HG03025 (cell line): ENCODE measurements at regions not wholly inside any gene's neighbourhood (a gene's known extent, or its start where the extent isn't known, plus 50 kb on each side); places are given as distances from the start of the nearest gene placed in this dataset.
"Not testable (repeated sequence)": the region's sequence is repeated elsewhere in the genome, so short reads cannot be mapped to it uniquely, and the experiment has no call there.

Experiments
- ATAC-seq: cut with Tn5 transposase; IDR thresholded peaks from one replicate; pipeline ENCODE4 v1.9.1; 2021; ENCODE audit warnings: mild to moderate bottlenecking, moderate library complexity; ENCODE audit not compliant: unreplicated experiment, low FRiP score

DNA sequence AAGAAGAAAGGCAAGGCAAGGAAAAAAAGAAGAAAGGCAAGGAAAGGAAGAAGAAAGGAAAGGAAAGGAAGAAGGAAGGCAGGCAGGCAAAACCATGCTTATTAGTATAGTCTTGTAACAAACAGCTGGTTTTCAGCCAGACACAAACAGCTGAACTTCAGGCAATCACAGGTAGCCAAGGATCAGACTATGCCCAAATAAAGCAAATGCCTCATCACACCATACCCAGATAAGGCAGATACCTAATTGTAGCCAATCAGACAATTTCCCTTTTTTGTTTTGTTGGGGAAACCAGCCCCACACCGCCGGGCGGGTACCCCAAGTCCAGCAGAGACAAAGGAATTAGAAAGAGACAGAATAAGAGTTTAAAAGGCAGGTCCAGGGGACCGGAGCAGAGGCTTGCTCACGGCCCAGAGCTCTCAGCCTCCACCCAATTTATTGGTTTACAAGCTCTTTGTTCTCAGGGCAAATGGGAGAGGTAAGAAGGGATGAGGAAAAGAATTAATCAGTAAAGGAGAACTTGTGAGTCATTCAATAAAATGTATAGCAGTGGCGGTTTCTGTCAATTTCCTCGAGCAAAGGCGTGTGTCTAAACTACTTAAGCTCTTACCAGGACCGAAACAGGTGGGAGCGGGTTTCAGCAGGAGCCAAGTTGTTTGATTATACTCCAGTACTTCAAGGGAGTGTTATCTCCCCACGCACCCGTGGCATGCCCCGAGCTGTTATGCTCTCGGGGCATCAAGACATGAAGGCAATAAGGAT is 886.8 kb downstream of the KCNT2 start:
- no peak for ATAC-seq

DNA sequence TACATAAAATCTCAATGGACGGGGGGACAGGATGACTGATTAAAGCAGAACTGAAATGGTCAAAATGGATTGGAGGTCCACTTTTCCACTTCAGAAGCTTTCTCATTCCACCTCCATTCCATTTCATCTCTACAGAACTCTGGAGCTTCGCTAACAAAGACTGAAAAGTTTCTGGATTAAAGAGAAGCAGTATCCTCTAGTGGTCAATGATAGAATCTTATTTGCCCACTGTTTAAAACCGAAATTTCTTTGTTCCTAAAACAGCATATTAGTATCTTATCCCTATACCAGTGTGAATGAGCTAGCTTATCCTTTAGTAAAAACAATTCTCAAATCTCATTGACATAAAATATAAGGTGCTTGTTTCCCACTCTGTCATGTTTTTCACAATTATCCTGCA is 890.6 kb downstream of the KCNT2 start:
- no peak for ATAC-seq

DNA sequence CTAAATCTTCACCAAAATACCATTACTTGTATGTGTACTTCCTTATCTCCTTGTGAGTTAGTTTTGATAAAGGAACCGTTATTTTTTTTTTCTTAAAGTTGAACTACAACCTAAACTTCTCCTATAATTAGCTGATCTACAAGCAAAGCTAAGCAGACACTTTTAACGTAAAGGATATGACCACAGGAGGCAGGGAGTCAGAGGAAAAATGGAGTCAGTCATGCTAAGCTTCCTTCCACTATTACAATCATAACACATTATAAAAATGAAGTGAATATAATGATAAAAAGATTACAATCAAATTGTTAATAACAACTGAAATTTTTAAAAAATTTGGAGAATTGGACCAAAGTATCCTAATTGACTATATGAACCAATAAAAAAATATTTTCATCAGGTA is 892.6 kb downstream of the KCNT2 start:
- no peak for ATAC-seq

DNA sequence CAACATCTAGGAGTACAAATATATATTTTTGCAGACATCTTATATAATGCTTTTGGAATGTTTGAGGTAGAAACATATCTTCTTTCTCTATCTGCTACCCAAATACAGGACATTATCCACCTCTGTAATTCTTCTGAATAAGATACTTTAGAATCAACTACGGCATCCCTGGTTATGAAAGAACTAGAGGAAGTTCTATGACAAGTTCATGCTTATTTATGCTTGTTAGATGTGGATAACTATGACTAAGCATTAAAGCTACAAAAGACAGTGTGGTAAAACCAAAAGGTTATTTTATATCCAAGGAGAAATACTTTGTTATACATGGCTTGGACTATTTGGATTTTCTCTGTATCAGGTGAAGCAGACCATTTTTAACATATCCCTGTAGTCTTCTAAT is 894.0 kb downstream of the KCNT2 start:
- no peak for ATAC-seq

DNA sequence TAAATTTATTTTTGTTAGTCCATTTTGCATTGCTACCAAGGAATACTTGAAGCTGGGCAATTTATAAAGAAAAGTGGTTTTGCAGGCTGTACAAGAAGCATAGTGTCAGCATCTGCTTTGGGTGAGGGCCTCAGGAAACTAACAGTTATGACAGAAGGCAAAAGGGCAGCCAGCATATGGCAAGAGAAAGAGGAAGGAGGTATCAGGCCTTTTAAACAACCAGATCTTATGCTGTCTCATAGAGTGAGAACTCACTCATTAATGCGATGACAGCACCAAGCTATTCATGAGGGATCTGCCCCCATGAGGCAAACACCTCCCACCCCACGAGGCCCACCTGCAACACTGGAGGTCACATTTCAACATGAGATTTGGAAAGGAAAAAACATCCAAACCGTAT is 898.4 kb downstream of the KCNT2 start:
- no peak for ATAC-seq

DNA sequence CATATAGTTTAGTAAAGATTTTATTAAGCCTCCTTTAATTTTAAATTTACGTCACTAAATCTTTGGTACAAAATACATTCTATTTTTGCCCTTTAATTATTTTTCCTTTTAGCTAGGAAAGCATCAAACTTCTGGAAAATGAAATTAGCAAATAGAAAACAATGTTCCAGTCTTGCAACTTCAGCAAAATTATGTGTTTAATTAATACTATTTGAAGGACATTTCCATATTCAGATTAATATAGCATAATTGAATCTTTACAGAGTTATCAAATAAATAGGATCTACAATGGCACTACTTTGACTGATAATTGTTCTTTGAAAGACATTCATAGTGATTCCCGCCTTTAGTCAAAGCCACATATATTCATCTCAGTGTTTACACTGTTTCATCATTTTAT is 904.2 kb downstream of the KCNT2 start:
- no peak for ATAC-seq

DNA sequence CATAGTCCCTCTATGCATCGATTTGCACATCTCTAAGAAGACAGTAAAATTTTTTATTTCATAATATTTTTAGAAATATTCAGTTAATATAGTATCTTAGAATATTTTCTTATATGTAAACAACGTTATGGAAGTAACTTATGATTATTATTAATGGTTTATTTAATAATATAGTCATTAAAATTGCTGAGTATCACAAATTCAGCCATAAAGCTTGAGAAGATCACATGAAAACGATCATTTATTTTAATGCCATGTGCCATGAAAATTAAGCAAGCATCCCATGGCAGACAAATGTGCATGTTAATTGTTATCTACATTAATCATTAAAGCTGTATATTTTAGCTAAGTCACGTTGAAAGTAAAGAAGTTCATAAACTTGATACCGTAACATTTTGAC is 907.1 kb downstream of the KCNT2 start:
- ATAC-seq = no peak

DNA sequence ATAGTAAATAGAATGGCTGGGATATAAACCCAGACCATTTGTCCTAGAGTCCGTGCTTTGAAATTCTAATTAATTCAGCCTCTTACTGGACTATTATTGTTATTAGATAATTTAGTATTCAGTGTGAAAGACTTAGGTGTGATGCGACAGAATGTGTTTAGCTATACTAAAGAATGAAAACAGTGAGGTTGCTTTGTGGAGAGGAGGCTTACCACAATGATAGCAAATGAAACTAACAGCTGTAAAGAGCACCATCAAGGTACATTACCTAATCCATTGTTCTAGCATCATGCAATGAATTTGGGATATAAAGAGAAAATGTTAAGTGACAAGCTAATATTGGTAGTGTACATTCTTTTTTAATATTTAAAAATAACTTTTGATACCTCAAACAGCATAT is 911.1 kb downstream of the KCNT2 start:
- peak; percentile 97 for ATAC-seq

DNA sequence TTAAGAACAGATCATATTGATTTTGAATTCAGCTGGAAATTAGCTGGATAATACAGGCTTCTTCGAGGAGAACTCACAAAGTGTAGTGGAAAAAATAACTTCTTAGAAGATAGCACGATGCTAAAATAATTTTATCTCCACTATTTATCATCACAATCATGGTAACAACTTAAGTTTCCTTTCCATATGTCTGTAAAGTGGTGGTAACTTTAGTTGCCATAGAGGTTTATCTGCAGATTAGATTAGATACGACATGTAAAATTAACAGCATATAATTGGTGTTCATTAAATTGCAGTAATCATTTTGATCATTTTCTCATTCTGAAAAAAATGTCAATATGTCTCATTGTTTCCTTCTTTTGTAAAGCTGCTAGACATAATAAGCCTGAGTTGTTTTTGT is 921.5 kb downstream of the KCNT2 start:
- no peak for ATAC-seq

DNA sequence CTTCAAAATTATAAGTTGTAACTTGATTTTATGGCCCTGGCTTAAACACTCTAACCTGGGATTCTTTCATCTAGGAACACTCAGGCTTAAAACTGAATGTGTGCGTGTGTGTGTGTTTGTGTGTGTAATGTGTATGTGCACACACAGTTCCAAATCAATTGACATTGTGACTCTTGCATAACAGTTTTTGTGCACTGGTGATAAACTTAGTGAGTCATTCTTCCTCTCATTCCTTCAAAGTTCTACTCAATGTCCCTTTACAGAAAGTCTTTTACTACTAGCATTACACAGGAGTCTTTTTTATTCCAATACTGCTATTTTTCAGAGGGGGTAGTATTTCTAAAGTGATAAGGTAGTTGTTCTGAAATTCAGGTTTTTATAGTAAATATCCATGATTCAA is 943.6 kb downstream of the KCNT2 start:
- no peak for ATAC-seq

DNA sequence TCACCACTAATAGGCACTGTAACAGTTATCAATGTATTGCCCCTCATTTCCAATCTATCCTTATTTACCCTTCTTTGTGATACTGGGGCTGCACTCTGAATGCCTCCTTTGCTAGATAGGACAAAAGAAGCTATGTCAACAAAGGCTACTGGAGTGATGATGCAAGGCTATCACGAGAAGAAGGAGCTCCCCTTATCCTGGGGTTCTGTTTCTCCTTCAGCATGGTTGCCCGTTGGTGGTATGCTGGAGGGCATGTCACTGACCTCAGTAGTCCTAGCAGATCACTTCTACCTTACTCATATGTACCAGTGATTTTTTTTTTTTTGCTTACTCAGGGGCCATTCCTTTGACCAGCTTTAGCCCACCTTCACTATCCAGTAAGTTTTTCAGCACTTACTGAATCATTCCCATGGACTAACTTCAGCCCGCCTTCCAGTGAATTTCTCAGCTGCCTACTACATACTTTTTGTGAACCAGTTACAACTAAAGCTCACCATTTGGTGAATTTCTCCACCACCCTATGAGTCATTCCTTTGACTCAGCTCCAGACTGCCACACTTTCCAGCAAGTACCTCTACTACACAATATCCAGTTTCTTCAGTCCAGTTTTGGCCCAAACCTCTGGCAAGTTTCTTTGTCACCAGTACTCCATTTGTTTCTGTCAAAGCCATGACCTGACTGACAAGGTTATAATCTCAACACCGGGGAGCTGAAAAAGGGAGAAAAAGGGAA is 944.5 kb downstream of the KCNT2 start:
- ATAC-seq = no peak

DNA sequence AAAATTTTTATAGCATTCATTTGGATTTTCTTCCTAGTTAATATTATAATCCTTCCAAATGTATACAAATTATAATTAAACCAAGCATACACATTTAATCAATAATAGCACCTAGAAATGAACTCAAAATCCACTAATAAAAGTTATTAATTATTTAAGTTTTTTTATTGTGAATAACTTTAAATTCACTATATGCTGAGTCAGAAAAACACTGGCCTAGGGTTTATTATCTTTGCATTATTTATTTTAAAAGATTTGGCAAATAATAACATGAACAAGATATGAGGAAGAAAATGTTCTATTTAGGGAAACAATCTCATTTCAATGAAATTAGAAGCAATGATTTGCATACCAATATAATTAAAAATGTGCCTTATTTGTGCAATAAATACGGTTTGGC is 951.5 kb downstream of the KCNT2 start:
- ATAC-seq = no peak

DNA sequence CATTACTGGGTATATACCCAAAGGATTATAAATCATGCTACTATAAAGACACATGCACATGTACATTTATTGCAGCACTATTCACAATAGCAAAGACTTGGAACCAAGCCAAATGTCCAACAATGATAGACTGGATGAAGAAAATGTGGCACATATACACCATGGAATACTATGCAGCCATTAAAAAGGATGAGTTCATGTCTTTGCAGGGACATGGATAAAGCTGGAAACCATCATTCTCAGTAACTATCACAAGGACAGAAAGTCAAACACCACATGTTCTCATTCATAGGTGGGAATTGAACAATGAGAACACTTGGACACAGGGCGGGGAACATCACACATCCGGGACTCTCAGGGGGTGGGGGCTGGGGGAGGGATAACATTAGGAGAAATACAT is 959.4 kb downstream of the KCNT2 start:
- ATAC-seq = not testable (repeated sequence)

DNA sequence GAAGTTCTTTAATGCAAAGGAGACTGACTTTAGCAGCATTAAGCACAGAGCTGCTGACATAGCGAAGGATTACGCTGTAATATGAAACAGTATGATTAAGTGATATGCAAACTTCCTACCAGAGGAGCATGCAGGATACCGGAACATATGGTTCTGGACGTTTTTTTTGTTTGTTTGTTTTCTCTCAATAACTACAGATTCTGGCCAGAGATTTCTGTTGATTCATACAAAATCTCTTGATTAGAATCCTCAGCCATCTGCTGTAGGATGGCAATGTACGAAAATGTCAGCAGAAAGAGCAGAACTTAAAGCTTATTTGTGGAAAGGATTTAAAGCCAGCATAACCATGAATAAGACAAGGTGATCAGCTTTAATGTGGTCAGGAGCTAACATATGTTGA is 970.7 kb downstream of the KCNT2 start:
- ATAC-seq = no peak

DNA sequence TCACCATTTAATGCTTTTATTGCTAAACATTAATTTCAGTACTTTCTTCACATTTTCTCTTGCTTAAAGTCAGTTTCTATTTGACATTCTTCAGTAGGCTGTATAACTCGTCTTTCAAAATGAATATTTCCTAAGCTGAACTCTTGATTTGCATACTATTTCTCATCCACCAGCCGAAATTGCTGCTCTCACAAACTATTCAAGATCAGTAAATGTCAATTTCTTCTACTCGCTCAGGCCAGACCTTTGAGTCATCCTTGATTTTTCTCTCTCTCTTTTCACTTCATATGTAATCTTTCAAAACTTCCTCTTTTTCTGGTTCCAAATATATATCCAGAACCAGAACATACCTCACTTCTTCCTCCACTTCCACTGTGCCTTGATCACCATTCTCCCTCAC is 990.0 kb downstream of the KCNT2 start:
- ATAC-seq = no peak

DNA sequence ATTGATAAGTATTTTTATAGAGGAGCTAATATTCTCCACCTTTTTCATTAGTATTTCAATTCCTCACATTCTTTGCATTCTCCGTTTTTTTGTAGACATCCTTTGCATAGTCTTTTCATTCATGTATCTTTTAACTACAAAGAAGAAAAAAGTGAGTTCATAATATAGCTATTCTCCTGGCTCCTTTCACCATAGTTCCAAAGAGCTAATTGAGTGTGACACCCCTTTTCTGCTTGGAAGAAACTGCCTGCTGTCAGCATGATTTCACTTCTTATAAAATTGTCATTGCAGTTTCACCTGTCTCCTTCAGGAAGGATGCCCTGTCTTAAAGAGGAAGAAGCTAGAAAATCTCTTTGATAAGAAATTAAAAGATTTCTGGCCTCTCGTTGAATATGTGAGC is 991.1 kb downstream of the KCNT2 start:
- no peak for ATAC-seq

DNA sequence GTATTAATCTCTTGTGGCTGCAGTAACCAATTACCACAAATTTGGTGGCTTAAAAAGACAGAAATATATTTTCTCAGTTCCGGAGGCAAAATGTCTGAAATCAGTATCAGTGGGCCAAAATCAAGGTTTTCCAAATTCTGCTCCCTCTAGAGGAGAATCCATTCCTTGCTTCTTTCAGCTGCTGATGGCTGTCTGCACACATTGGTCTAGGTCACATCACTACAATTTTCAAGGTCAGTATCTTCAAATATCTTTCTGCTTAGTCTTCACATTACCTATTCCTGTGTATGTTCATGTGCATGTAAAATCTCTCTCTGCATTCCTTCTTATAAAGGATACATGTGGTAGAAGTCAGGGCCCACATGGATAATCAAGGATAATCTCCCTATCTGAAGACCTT is 999.4 kb downstream of the KCNT2 start:
- ATAC-seq = no peak

DNA sequence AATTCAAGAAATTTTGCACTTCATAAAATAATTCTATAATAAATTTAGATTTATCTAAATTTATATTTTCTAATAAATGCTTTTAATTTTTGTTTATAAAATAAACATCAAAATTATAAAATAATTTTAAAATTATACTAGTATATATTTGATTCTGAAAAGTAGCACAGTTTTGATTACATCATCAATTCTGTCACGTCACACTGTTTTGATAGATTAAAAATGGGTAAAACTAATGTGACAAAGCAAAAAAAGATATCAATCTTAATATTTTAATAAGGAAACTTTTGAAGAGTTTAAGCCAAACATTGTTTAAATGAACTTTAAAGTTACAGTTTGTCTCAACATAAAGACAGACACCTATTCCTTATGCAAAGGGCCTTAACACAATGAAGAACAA is 1001.8 kb downstream of the KCNT2 start:
- ATAC-seq = no peak

DNA sequence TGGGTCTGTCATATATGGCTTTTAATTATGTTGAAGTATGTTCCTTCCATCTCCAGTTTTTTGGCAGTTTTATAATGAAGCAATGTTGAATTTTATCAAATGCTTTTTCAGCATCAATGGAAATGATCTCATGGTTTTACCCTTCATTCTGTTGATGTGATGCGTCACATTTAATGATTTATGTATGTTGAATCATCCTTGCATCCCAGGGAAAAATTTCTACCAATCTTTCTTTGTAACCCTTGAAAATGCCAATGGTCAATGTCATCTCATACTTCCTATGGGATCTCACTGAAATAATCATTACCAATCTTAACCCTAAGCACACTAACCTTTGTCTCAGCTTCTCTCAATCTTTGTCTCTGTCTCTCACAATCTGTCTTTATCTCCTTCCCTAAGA is 1004.0 kb downstream of the KCNT2 start:
- no peak for ATAC-seq

DNA sequence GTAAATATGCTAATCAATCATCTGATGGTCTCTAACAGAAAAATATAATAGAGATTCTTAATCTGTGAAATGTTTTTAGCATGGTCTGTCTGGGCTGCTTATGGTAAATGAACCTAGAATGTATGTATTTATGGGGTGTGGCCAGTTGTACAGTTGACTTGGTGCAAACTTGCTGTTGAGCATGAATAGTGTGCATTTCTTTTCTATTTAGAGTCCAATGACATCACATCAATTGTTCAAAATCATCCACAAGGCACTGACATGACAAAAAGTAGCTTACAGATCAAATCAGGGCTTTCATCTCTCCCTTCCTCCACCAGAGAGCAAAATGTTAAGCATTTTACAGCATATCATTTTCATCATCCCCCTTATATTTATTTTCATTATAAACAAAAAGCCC is 1010.3 kb downstream of the KCNT2 start:
- no peak for ATAC-seq

DNA sequence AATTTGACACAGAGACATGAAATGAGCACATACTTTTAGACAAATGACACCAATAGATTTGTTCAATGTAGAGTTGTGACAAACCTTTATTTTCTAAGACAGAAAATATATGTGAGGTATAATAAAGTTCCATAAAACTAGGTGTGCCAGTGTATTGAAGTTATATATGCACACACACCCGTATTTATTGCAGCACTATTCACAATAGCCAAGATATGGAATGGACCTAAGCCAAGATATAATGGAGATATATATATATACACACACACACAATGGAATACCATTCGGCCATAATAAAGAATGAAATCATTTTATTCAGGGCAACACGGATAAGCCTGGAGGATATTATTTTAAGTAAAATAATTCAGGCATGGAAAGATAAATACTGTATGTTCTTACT is 1013.5 kb downstream of the KCNT2 start:
- ATAC-seq = no peak

DNA sequence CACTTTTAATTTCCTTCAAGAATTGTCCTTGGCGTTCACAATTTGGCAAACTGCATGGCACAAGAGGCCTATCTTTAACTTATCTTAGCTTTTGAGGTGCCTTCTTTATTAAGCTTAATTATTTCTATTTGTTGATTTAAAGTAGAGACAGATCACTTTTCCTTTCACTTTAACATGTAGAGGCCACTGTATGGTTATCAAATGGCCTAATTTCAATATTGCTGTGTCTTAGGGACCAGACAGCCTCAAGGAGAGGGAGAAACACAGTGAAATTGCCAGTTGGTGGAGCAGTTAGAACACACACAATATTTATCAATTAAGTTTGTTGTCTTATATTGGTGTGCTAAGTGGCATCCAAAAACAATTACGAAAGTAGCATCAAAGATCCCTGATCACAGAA is 1013.9 kb downstream of the KCNT2 start:
- no peak for ATAC-seq
